ENCODE measurements at regions not wholly inside any gene's neighbourhood (a gene's known extent, or its start where the extent isn't known, plus 50 kb on each side); places are given as distances from the start of the nearest gene placed in this dataset.
"Not testable (repeated sequence)": the region's sequence is repeated elsewhere in the genome, so short reads cannot be mapped to it uniquely, and the experiment has no call there.

DNA sequence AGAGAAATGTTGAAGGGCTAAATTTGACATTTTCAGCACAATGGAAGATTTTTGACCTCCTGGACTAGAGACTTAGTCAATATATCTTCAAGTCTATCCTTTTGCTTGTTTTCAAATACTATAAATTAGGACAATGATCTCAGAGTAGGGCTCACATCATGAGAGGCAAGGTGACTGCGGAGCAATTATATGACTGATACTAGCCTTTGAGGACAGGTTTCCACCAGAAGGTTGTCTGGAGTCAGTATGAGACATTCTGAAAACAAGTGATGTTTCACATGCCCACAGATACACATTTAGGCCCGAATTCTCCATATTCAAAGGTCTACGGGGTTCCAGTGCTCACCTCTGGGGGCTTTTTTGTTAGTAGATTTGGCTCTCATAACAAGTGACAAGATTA lies 142.3 kb upstream of the SAMSN1 start:
- Mint-ChIP-seq H3K4me1 (peaks cover 60% of the 10 kb centered on the region), H3K27ac (peak overlapping the region; percentile 38), H3K27me3 (no peaks in the 10 kb centered on the region), H3K36me3 (ENCODE audit: low read depth) (no peaks in the 10 kb centered on the region), H3K4me3 (no peak overlapping the region), H3K9me3 (peaks cover 20% of the 10 kb centered on the region)
- ATAC-seq (peak; percentile 45), DNase-seq (no peak)

DNA sequence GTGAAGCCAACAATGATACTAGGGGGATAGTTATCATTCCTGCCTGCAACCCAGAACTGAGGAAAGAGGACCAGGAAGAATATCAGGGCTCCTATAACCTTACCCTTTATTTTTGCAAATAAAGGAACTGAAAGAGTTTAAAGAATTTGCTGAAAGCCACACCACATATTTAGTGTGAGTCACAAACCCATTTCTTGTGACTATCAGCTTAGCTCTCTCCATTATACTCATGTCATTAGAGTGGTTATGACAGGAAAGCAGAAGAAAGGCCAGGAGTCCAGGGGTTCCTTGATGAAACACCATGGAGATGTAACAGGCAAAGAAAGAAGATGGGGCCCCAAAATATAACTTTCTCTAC lies 141.1 kb upstream of the SAMSN1 start:
- no peak overlapping the region for H3K27ac Mint-ChIP-seq
- DNase-seq, result no peak
- peak; percentile 56 for ATAC-seq
- peaks cover 65% of the 10 kb centered on the region for H3K4me1 Mint-ChIP-seq
- no peak overlapping the region for H3K4me3 Mint-ChIP-seq
- peaks cover 20% of the 10 kb centered on the region for H3K9me3 Mint-ChIP-seq
- no peaks in the 10 kb centered on the region for H3K36me3 Mint-ChIP-seq (ENCODE audit: low read depth)
- no peaks in the 10 kb centered on the region for H3K27me3 Mint-ChIP-seq

- DNase-seq, result no peak
- peak overlapping the region; percentile 64 for H3K27ac Mint-ChIP-seq
Measured at GRCh38 chr21:14686466-14687267, 140.6 kb upstream of the SAMSN1 start.

GRCh38 chr21:14685568-14685967 lies 139.5 kb upstream of the SAMSN1 start:
- DNase-seq (no peak), ATAC-seq (no peak)
- H3K4me1 Mint-ChIP-seq, result peaks cover 49% of the 10 kb centered on the region
- no peaks in the 10 kb centered on the region for H3K27me3 Mint-ChIP-seq
- H3K36me3 Mint-ChIP-seq (ENCODE audit: low read depth), result no peaks in the 10 kb centered on the region
- H3K27ac Mint-ChIP-seq, result no peak overlapping the region
- peaks cover 15% of the 10 kb centered on the region for H3K9me3 Mint-ChIP-seq
- H3K4me3 Mint-ChIP-seq, result no peak overlapping the region

More at GRCh38 chr21:14686466-14687267, 140.6 kb upstream of the SAMSN1 start:
- no peaks in the 10 kb centered on the region for H3K36me3 Mint-ChIP-seq (ENCODE audit: low read depth)
- H3K4me1 Mint-ChIP-seq, result peaks cover 60% of the 10 kb centered on the region
- no peak for ATAC-seq
- no peak overlapping the region for H3K4me3 Mint-ChIP-seq
- peaks cover 20% of the 10 kb centered on the region for H3K9me3 Mint-ChIP-seq
- H3K27me3 Mint-ChIP-seq, result no peaks in the 10 kb centered on the region

- Mint-ChIP-seq H3K9me3 (peaks cover 14% of the 10 kb centered on the region), H3K36me3 (ENCODE audit: low read depth) (no peaks in the 10 kb centered on the region), H3K4me3 (no peak overlapping the region), H3K27ac (no peak overlapping the region), H3K27me3 (no peaks in the 10 kb centered on the region), H3K4me1 (peaks cover 53% of the 10 kb centered on the region)
- ATAC-seq (no peak), DNase-seq (no peak)
Measured at GRCh38 chr21:14684071-14684470, 138.0 kb upstream of the SAMSN1 start.

DNA sequence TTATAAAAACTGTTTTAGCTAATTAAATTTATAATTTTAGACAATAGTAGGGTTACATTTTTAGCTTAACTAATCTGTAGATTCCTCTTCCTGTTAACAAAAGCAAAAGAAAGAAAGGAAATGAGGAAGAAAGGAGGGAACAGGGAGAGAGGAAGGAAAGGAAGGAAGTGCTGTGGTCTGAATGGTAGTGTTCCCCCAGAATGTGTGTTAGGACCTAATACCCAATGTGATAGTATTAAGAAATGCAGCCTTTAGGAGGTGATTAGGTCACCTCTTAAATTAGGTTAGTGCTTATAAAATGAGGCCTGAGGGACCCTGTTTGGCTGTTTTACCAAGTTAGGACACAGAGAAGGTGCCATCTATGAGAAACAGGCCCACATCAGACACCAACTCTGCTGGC lies 136.9 kb upstream of the SAMSN1 start:
- H3K4me3 Mint-ChIP-seq, result no peak overlapping the region
- ATAC-seq (no peak), DNase-seq (no peak)
- no peaks in the 10 kb centered on the region for H3K27me3 Mint-ChIP-seq
- peaks cover 6% of the 10 kb centered on the region for H3K9me3 Mint-ChIP-seq
- peaks cover 48% of the 10 kb centered on the region for H3K4me1 Mint-ChIP-seq
- no peak overlapping the region for H3K27ac Mint-ChIP-seq
- no peaks in the 10 kb centered on the region for H3K36me3 Mint-ChIP-seq (ENCODE audit: low read depth)

DNA sequence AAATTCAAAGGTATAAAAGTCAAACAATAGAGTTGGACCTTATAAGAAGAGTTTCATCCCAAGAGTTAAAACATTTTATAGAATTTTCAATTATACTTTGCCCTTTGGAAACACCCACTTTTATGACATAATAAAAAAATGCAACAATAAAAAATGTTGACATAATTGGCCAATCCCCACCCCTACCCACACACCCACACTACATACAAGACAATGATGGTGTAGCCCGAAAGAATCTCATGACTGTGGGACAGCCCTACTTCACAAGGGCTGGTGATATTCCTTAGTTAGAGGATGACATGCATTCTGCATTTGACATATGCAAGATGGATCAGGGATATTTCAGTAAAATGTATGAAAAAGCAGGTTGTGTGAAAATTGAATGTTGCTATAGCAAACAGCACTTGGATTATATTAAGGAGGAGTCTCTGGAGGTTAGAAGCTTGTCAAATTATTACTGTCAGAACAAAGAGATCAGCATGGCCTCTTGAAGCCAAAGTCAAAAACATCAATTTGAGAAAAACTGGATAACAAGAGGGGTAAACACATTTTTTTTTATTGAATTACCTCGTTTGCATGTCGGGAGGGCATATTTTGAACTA lies 133.0 kb upstream of the SAMSN1 start:
- no peak for DNase-seq
- Mint-ChIP-seq H3K36me3 (ENCODE audit: low read depth) (no peaks in the 10 kb centered on the region), H3K4me3 (no peak overlapping the region), H3K27me3 (no peaks in the 10 kb centered on the region), H3K27ac (no peak overlapping the region), H3K4me1 (peaks cover 42% of the 10 kb centered on the region), H3K9me3 (peaks cover 19% of the 10 kb centered on the region)
- no peak for ATAC-seq

DNA sequence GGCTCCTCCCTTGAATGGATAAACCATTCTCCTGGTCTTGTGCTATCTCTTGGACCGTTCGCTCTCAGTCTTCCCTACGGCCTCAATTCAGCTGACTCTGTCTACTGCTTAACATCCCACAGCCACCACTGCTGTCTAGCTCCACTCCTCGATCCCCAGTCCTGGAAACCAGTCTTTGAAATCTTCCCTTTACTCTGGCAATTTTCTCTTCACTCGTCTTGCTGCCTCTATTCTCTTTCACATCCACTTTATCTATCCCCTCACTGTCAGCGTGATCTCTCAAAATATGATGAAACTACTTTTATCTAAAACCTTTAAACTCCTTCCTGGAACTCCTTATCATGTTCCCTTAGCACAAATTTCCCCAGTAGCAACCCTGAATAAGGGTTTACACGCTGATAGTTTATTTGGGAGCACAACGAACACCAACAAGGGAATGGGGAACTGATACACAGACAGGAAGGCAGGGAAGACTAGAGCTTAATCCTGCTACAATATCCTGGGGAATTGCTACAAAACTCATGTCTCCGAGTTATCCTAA lies 131.6 kb upstream of the SAMSN1 start:
- no peak overlapping the region for H3K4me3 Mint-ChIP-seq

DNA sequence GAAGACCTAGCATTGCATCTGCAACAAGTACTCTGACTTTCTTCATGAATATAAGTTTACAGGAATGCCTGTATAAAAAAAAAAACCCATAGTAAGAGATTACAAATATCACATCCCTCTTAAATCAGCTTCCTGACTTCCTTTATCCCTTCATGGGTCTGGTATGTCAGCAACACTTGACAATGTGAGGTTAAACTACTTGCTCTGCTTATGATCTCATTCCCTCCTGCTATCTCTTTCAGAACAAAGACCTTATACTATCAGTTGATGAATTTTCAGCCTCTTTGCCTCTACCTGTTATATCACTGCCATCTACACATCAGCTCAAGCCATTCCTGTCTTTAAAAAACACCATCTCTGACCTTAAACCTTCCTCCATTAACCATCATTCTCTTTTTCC lies 130.9 kb upstream of the SAMSN1 start:
- Mint-ChIP-seq H3K4me1 (peaks cover 41% of the 10 kb centered on the region), H3K27ac (peak overlapping the region; percentile 88), H3K36me3 (ENCODE audit: low read depth) (no peaks in the 10 kb centered on the region), H3K4me3 (no peak overlapping the region), H3K27me3 (no peaks in the 10 kb centered on the region), H3K9me3 (peaks cover 19% of the 10 kb centered on the region)
- DNase-seq, result no peak
- ATAC-seq, result no peak

More for the DNA sequence above, 131.6 kb upstream of the SAMSN1 start:
- Mint-ChIP-seq H3K27me3 (no peaks in the 10 kb centered on the region), H3K36me3 (ENCODE audit: low read depth) (no peaks in the 10 kb centered on the region), H3K4me1 (peaks cover 41% of the 10 kb centered on the region), H3K9me3 (peaks cover 19% of the 10 kb centered on the region), H3K27ac (peak overlapping the region; percentile 88)
- no peak for ATAC-seq
- DNase-seq, result no peak

GRCh38 chr21:14675774-14676530 lies 129.8 kb upstream of the SAMSN1 start:
- H3K4me1 Mint-ChIP-seq, result peaks cover 41% of the 10 kb centered on the region
- peak overlapping the region; percentile 88 for H3K27ac Mint-ChIP-seq
- H3K27me3 Mint-ChIP-seq, result no peaks in the 10 kb centered on the region
- H3K9me3 Mint-ChIP-seq, result peaks cover 19% of the 10 kb centered on the region
- peak; percentile 71 for ATAC-seq
- DNase-seq, result no peak
- peak overlapping the region; percentile 42 for H3K4me3 Mint-ChIP-seq
- H3K36me3 Mint-ChIP-seq (ENCODE audit: low read depth), result no peaks in the 10 kb centered on the region

- peaks cover 30% of the 10 kb centered on the region for H3K4me1 Mint-ChIP-seq
- H3K27ac Mint-ChIP-seq, result no peak overlapping the region
- no peak overlapping the region for H3K4me3 Mint-ChIP-seq
- peaks cover 17% of the 10 kb centered on the region for H3K9me3 Mint-ChIP-seq
- no peak for ATAC-seq
- H3K36me3 Mint-ChIP-seq (ENCODE audit: low read depth), result no peaks in the 10 kb centered on the region
- H3K27me3 Mint-ChIP-seq, result no peaks in the 10 kb centered on the region
- DNase-seq, result no peak
Measured at GRCh38 chr21:14673649-14674048, 127.5 kb upstream of the SAMSN1 start.

GRCh38 chr21:14672466-14672865 lies 126.4 kb upstream of the SAMSN1 start:
- H3K36me3 Mint-ChIP-seq (ENCODE audit: low read depth), result no peaks in the 10 kb centered on the region
- DNase-seq (no peak), ATAC-seq (no peak)
- H3K9me3 Mint-ChIP-seq, result peaks cover 19% of the 10 kb centered on the region
- no peak overlapping the region for H3K4me3 Mint-ChIP-seq
- H3K4me1 Mint-ChIP-seq, result peaks cover 26% of the 10 kb centered on the region
- no peaks in the 10 kb centered on the region for H3K27me3 Mint-ChIP-seq
- H3K27ac Mint-ChIP-seq, result no peak overlapping the region

GRCh38 chr21:14670409-14670808 lies 124.3 kb upstream of the SAMSN1 start:
- Mint-ChIP-seq H3K36me3 (ENCODE audit: low read depth) (no peaks in the 10 kb centered on the region), H3K9me3 (peaks cover 16% of the 10 kb centered on the region), H3K27ac (peak overlapping the region; percentile 8), H3K27me3 (no peaks in the 10 kb centered on the region), H3K4me3 (no peak overlapping the region), H3K4me1 (peaks cover 5% of the 10 kb centered on the region)
- DNase-seq, result no peak
- ATAC-seq, result no peak

- ATAC-seq; H3K27me3 Mint-ChIP-seq; H3K4me1 Mint-ChIP-seq; DNase-seq; H3K4me3 Mint-ChIP-seq; H3K36me3 Mint-ChIP-seq (ENCODE audit: low read depth); H3K27ac Mint-ChIP-seq: not testable (repeated sequence)
- peaks cover 23% of the 10 kb centered on the region for H3K9me3 Mint-ChIP-seq
Measured at GRCh38 chr21:14669092-14669491, 123.0 kb upstream of the SAMSN1 start.

All from activated naive CD8-positive, alpha-beta T cell treated with anti-CD3 and anti-CD28 coated beads, Interleukin-2, amount 50 U/mL, for 24 hours (primary cell).